Fibroblast of skin of left biceps (primary cell): ENCODE measurements at regions not wholly inside any gene's neighbourhood (a gene's known extent, or its start where the extent isn't known, plus 50 kb on each side); places are given as distances from the start of the nearest gene placed in this dataset.
"Not testable (repeated sequence)": the region's sequence is repeated elsewhere in the genome, so short reads cannot be mapped to it uniquely, and the experiment has no call there.

ENCODE experiments used
- DNase-seq, 2 experiments: peaks; one replicate each; pipeline ENCODE4 v3.0.0-alpha.2; 2013; ENCODE audit warnings: low read depth in 2 of 2

DNA sequence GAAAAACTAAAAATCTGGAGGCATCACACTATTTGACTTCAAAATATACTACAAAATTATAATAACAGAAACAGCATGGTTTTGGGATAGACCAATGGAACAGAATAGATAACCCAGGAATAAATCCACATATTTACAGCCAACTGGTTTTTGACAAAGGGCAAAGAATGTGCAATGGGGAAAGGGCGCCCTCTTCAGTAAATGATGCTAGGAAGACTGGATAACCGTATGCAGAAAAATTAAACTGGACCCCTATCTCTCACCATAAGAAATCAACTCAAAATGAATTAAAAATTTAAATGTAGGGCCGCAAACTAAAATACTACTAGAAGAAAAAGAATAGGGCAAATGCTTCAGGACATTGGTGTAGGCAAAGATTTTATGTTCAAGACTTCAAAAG lies 440.5 kb upstream of the SGCG start:
- DNase-seq: no peak

- DNase-seq: no peak
Observed at GRCh38 chr13:22744688-22745452, 435.9 kb upstream of the SGCG start.

- no peak for DNase-seq
Observed at GRCh38 chr13:22748866-22749577, 431.8 kb upstream of the SGCG start.

DNA sequence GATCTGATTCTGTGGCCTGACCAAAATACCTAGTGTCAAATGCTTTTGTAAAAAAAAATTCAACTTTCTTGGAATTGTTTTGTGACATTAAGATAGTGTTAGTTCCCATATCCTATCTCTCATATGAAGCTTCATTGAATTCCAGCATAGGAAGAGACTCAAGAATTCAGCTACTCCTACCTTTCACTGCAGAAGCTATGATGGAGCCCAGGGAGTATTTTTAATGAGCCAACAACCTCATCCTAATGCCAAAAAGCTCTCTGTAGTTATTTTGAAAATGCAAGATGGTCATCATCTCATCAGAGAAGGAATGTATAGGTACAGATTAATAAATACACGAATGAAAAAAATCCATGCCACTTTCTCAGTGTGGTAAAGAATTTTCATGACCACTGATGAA lies 431.2 kb upstream of the SGCG start:
- no peak for DNase-seq

DNA sequence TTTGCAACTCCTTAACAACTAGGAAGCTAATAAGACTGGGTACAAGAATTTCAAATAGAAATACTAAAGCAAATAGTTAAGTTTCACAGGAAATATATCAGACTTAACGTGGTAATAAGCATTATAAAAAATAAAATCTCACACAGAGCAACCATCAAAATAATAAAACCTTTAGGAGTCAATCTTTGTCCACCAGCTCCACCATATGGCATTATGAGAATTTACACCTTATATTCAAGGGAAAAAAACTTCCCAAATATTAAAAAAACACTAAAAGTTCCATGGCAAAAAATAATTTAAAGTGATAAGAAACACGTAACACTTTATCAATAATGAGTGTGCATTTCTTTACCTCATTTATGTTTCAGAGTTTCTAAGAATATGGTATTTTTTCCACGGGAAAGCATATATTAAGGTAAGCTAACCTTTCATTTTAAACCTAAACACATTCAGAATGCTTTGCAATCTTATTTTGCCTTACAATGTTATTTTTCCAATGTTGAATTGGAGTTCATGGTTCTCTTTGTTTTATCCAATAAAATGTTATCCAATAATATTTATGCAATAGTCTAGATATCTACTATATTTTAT lies 423.2 kb upstream of the SGCG start:
- DNase-seq: no peak

DNA sequence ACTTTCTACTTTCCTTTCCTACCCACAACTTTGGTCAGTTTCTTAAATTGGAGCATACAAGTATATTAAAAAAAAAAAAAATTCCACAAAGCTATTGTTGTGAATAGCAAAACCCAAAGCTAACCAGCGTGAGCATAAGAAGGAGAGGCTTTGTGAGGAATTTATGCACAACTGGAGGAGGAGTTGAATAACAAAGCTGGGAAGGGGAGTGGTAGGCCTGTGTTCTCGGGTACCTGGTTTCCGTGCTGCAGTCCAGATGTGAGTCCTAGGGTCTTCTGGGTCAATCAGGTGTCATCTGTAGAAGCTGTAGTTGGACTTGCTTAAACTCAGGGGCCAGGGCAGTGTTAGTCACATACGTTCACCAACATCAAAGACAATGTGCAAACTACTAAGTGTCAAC lies 422.5 kb upstream of the SGCG start:
- no peak for DNase-seq

DNA sequence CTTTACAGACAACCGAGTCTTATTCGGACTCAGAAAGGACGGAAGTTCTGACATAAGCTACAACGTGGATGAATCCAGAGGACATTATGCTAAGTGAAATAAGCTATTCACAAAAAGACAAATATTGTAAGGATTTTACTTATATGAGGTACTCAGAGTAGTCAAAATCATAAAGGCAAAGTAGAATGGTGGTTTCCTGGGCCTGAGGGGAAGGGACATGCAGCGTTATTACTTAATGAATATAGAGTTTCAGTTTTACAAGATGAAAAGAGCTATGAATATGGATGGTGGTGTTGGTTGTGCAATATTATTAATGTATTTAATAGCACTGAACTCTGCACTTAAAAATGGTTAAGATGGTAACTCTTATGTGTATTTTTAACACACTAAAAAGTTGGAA lies 419.1 kb upstream of the SGCG start:
- no peak for DNase-seq

- DNase-seq: no peak
Observed at GRCh38 chr13:22765547-22765946, 415.2 kb upstream of the SGCG start.

DNA sequence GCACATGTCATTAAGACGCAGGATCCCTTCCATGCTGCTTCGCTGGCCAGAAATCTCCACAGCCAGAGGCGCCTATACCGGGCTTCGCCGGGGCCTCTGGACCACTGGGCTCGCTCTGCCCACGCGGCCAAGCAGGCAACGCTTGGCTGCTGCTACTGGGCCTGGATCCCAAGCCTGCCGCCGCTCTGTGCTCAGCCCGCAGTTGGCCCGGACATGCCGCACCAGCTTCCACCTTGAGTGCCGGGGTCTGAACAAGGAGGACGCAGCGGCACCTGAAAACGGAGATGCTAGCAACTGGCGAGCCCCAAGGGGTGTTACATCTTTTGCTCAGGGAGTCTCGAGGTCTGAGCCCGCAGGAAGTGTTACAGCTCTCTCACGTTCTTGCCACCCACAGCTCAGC lies 409.9 kb upstream of the SGCG start:
- DNase-seq: no peak

GRCh38 chr13:22773465-22773864 lies 407.3 kb upstream of the SGCG start:
- no peak for DNase-seq

- DNase-seq: no peak
Observed at GRCh38 chr13:22776394-22777186, 404.2 kb upstream of the SGCG start.

DNA sequence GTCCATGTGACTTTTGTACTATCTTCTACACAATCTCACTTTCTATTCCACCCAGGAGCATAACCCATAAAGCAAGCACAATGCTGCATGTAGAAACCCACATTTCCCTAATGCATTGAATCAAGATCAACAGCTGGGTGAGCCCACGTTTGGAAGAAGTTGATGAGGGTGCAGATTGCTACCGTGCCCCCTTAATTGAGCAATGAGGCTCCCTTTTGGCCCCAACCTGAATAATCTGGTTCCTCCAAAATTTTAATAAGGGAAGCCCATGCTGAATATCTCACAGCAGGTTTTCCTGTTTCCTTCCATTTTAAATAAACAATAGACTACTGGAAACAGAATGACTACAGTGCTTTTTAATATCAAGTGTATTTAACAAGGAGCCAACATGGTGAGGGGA lies 403.6 kb upstream of the SGCG start:
- DNase-seq: no peak

DNA sequence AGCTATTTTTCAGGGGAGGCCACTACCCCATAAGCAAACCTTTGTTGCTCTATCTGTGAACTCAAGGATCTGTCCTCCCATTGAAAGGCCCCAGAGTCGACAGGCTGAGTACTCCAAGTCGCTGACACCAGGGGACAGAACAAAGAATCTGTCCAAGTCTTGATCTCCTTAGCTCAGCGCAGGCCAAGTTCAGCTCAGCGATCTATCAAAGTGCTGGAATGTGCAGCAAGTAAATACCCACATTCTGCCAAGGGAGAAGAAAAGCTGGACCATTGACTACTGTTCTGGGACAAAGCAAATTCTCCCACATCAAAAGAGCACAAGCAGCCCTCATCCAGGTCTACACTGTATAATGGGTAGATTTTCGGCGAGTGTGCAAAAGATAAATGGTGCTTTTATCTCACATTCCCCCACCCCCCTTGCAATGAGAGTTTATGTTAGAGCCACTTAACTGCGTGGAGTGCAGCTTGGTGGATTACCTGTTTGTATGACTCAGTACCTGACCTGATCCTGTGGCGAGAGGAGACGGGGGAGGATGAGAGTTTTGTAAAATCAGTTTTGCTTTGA lies 391.7 kb upstream of the SGCG start:
- DNase-seq: no peak

DNA sequence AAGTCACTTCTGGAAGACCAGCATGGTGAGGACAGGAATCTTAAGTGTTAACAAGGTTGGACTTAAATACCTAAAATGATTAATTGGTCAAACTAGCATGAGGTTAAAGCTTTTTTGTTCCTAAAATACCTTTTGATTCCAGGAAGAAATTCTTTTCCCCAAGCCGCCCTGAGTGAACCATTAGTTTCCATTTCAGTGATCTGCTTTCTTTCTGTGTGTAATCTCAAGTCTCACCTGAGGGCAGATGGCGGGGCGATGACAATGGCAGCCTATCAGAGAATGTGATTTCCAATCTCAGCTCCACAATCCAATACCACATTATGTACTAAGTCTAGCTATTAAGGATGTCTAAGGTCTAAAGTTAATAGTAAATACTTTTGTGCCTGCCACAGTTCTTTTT lies 390.9 kb upstream of the SGCG start:
- no peak for DNase-seq

GRCh38 chr13:22793598-22794134 lies 387.1 kb upstream of the SGCG start:
- no peak for DNase-seq

- DNase-seq: no peak
Observed at GRCh38 chr13:22800526-22801401, 380.0 kb upstream of the SGCG start.

DNA sequence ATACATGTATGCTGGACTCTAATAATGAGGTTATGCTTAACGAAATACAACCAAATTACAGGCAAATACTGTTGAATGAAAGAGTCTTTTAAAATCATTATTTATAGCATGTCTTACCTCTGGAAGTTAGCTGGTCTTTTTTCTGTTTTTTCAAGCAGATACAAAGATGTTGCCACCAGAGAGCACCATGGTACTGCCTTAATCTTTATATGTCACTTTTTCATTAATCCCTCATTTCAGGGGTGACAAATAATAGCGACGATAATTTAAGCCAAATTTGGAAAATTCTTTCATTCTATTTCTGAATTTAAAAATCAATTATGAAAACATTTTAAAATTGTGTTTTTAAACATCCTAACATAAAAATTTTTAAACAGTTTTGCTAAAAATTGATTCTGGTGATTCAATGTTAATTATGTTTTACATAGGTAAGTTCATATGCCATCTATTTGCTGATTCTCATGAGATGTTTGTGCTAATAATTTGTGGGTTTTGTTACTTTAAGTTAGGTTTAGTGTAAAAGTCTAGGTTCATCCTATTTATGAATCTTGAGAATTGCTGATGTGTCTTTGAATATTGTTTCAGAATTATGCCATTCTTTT lies 379.3 kb upstream of the SGCG start:
- no peak for DNase-seq

DNA sequence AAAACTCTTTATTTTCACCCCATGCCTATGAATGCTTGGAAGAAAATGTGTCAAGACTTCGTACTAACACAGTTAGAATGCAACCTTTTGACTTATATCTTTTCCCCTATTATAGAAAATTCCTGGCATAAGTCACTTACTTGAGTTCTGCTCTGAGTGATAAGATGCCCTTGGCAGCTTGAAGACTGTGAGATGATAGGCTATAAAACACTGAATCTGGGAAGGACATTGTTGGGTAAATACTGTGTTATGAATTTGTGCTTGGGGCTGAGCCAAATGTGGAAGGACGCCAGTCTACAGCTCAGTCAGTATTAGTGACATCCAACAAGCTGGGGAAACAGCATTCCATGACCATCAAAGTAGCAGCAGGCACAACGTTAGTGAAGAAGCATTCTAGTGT lies 368.0 kb upstream of the SGCG start:
- no peak for DNase-seq

- DNase-seq: not testable (repeated sequence)
Observed at GRCh38 chr13:22813531-22814377, 367.0 kb upstream of the SGCG start.
